ENCODE measurements at regions not wholly inside any gene's neighbourhood (a gene's known extent, or its start where the extent isn't known, plus 50 kb on each side); places are given as distances from the start of the nearest gene placed in this dataset.
"Not testable (repeated sequence)": the region's sequence is repeated elsewhere in the genome, so short reads cannot be mapped to it uniquely, and the experiment has no call there.

GRCh38 chr6:76275746-76276145 lies 203.3 kb upstream of the IMPG1 start:
- DNase-seq (ENCODE audit: missing footprints) (no peak), ATAC-seq (no peak)
- intact Hi-C loops (cut with DNase I), result no loop called here

GRCh38 chr6:76264468-76264867 lies 192.0 kb upstream of the IMPG1 start:
- intact Hi-C loops (cut with DNase I), result no loop called here
- no peak for DNase-seq (ENCODE audit: missing footprints)
- ATAC-seq, result no peak

DNA sequence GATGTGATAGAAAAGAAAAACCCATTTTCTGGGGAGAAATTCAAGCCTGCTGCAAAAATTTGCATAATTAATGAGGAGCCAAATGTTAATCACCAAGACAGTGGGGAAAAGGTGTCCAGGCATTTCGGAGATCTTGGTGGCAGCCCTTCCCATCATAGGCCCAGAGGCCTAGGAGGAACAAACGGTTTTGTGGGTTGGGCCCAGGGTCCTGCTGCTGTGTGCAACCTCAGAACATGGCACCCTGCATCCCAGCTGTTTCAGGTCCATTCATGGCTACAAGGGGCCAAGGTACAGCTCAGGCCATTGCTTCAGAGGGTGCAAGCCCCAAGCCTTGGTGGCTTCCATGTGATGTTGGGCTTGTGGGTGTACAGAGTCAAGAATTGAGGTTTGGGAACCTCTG lies 189.8 kb upstream of the IMPG1 start:
- no peak for DNase-seq (ENCODE audit: missing footprints)
- intact Hi-C loops (cut with DNase I), result no loop called here
- ATAC-seq, result no peak

DNA sequence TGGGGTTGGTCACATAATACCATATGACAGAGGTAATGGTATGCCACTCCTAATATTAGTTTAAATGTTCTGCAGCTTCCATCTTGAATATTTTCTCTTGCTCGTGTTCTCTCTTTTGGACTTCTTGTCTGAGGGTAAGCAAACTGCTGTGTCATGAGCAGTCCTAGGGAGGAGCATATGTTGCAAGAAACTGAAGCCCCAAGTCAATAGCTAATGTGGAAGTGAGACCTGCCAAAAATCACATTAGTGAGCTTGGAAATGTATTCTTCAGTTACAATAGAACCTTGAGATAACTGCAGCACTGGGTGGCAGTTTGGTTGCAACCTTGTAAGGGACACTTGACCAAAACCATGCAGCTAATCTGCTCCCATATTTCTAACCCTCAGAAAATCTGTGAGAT lies 178.2 kb upstream of the IMPG1 start:
- no peak for DNase-seq (ENCODE audit: missing footprints)
- intact Hi-C loops (cut with DNase I), result no loop called here
- ATAC-seq, result no peak

GRCh38 chr6:76247527-76247926 lies 175.1 kb upstream of the IMPG1 start:
- DNase-seq (ENCODE audit: missing footprints) (no peak), ATAC-seq (no peak)
- intact Hi-C loops (cut with DNase I), result no loop called here

- intact Hi-C loops (cut with DNase I), result no loop called here
- ATAC-seq (no peak), DNase-seq (ENCODE audit: missing footprints) (no peak)
Measured at GRCh38 chr6:76240092-76240491, 167.6 kb upstream of the IMPG1 start.

GRCh38 chr6:76230711-76231110 lies 158.2 kb upstream of the IMPG1 start:
- DNase-seq (ENCODE audit: missing footprints), result no peak
- intact Hi-C loops (cut with DNase I), result no loop called here
- no peak for ATAC-seq

DNA sequence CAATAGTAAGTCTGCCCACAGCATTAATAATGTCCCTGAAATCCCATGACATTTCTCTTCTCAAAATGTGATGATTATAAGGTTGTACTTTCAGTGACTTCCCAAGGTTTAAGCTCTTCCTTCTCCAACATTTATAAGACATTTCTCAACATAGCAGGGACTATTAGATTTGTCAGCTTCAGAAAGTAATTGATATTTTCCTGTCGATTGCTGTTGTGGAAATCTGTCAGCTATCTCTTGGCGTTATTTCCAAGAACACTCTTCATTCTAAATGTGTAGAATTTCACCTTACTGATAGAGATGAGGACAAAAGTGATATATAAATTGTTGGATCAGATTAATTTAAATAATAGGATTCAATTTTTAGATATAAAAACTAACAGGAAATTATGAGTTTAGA lies 149.7 kb upstream of the IMPG1 start:
- intact Hi-C loops (cut with DNase I), result no loop called here
- no peak for ATAC-seq
- DNase-seq (ENCODE audit: missing footprints), result no peak

DNA sequence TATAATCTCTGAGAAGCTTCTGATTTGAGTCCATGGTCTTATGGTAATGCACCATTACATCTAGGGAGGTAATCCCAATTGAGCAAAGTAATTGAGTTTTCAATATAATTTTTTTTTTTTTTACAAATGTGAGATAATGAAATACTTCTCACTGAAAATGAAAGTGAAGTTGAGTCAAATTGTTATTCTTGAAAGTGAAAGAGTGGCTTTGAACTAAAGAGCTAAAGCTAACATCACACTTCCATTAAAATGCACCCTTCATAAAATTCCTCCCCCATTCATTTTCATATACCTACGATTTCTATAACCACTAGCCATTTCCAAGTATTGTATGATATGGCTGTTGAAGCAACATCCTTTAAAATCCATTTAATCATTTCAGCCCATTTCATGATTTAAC lies 149.1 kb upstream of the IMPG1 start:
- ATAC-seq, result no peak
- intact Hi-C loops (cut with DNase I), result no loop called here
- DNase-seq (ENCODE audit: missing footprints), result no peak

GRCh38 chr6:76220805-76221204 lies 148.3 kb upstream of the IMPG1 start:
- DNase-seq (ENCODE audit: missing footprints) (no peak), ATAC-seq (no peak)
- intact Hi-C loops (cut with DNase I), result no loop called here

GRCh38 chr6:76217606-76218005 lies 145.1 kb upstream of the IMPG1 start:
- intact Hi-C loops (cut with DNase I), result no loop called here
- ATAC-seq (no peak), DNase-seq (ENCODE audit: missing footprints) (no peak)

- ATAC-seq, result no peak
- no peak for DNase-seq (ENCODE audit: missing footprints)
- intact Hi-C loops (cut with DNase I), result no loop called here
Measured at GRCh38 chr6:76214546-76214945, 142.1 kb upstream of the IMPG1 start.

- intact Hi-C loops (cut with DNase I), result no loop called here
- no peak for DNase-seq (ENCODE audit: missing footprints)
- ATAC-seq, result no peak
Measured at GRCh38 chr6:76174722-76175121, 102.3 kb upstream of the IMPG1 start.

DNA sequence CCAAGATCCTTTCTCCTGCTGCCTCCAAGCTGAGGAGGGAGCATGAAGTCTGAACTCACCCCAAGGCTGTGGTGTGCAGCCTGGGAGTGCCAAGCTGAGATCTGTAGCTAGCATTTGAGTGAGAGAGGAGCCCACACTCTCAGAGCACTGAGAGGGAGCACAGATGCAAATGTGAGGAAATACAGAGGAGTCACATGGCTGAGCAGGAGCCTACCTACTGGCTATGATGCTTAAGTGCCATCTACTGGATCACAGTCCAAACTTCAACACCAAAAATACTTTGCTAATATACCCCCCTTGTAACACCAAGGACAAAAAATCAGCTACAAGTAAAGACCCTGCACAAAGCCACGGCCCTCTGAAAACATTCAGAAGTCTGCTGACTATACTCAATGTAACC lies 94.4 kb upstream of the IMPG1 start:
- intact Hi-C loops (cut with DNase I), result no loop called here
- DNase-seq (ENCODE audit: missing footprints), result no peak
- ATAC-seq, result no peak

- DNase-seq (ENCODE audit: missing footprints), result no peak
- intact Hi-C loops (cut with DNase I), result no loop called here
- no peak for ATAC-seq
Measured at GRCh38 chr6:76166297-76166696, 93.8 kb upstream of the IMPG1 start.

- intact Hi-C loops (cut with DNase I), result no loop called here
- peak; percentile 56 for DNase-seq (ENCODE audit: missing footprints)
Measured at GRCh38 chr6:76165471-76166221, 93.2 kb upstream of the IMPG1 start.

DNA sequence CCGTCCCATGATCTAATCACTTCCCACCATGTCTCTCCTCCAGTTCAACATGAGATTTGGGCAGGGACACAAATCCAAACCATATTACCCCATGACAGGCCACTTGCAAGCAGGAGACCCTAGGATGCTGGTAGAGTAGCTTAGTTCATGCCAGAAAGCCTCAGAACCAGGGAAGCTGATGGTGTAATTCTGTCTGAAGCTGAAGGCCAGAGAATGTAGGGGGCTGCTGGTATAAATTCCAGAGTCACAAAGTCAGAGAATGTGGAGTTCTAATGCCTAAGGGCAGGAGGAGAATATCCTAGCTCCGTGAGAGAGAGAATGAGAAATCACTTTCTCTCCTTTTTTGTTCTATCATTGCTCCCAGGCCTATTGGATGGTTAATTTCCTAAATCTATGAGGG lies 90.3 kb upstream of the IMPG1 start:
- ATAC-seq (no peak), DNase-seq (ENCODE audit: missing footprints) (no peak)
- intact Hi-C loops (cut with DNase I), result no loop called here

More at GRCh38 chr6:76165471-76166221, 93.2 kb upstream of the IMPG1 start:
- ATAC-seq, result no peak

GRCh38 chr6:76157800-76158199 lies 85.3 kb upstream of the IMPG1 start:
- intact Hi-C loops (cut with DNase I); ATAC-seq; DNase-seq (ENCODE audit: missing footprints): not testable (repeated sequence)

DNA sequence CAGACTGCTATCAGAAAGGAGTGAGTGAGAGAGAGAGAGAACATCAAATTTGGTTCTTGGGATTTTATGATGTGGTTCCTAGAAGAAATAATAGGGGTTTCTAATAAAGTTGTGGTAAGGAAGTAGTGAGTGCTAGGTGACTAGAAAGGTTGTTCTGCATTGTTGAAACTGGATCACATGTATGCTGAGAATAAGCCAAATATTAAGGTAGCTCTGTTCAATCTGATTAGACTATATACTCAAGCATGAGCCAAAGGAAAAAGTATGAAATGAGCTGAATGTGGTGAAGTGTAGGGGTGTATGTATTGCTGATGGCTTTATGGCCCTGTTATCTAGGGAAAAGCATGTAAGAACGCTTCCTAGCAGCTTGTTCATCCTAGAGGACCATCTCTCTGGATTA lies 63.0 kb upstream of the IMPG1 start:
- ATAC-seq (no peak), DNase-seq (ENCODE audit: missing footprints) (no peak)
- intact Hi-C loops (cut with DNase I), result no loop called here

DNA sequence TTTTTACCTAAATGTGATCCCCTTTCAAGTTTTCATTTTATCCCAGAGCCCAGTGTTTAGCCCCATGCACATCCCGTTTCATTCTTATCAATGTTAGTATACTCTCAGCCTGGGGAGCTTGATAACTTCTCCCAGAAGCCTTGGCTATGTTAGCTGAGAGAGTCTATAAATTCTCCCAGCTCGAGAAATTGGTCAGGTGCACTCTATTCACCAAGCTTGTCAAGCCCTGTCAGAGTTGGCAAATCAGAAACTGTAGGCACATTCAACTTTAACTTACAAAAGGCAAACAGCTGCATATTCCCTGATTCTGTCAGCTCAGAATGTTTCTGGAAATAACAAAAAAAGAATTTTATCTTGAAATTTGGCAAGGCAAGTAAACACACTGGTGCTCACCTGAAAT lies 62.2 kb upstream of the IMPG1 start:
- intact Hi-C loops (cut with DNase I), result no loop called here
- no peak for ATAC-seq
- no peak for DNase-seq (ENCODE audit: missing footprints)

- intact Hi-C loops (cut with DNase I), result no loop called here
- ATAC-seq, result no peak
- DNase-seq (ENCODE audit: missing footprints), result no peak
Measured at GRCh38 chr6:76124018-76124417, 51.6 kb upstream of the IMPG1 start.

All from Right ventricle myocardium inferior (tissue), 1 donor.